HEK293 (cell line): ENCODE measurements at regions not wholly inside any gene's neighbourhood (a gene's known extent, or its start where the extent isn't known, plus 50 kb on each side); places are given as distances from the start of the nearest gene placed in this dataset.

Experiments
- CTCF ChIP-seq: fragments of 450-650 bp; formaldehyde crosslinking; IDR thresholded peaks from 2 replicates; pipeline ENCODE4 v1.5.1; 2016; ENCODE audit warnings: missing biosample characterization, missing genetic modification characterization
- PRDM4 ChIP-seq: fragments of 450-650 bp; formaldehyde crosslinking; IDR thresholded peaks from 2 replicates; pipeline ENCODE4 v1.5.1; 2017; ENCODE audit warnings: missing biosample characterization, missing genetic modification characterization
- YY1 ChIP-seq: fragments of 450-650 bp; formaldehyde crosslinking; IDR thresholded peaks from 2 replicates; pipeline ENCODE4 v1.5.1; 2018; ENCODE audit warnings: missing biosample characterization, missing genetic modification characterization
- ZNF23 ChIP-seq: fragments of 450-650 bp; formaldehyde crosslinking; IDR thresholded peaks from 2 replicates; pipeline ENCODE4 v1.5.1; 2016; ENCODE audit warnings: missing biosample characterization, missing genetic modification characterization, borderline replicate concordance
- ZNF24 ChIP-seq: fragments of 450-650 bp; formaldehyde crosslinking; IDR thresholded peaks from 2 replicates; pipeline ENCODE4 v1.5.1; 2016; ENCODE audit warnings: missing biosample characterization, missing genetic modification characterization
- ZNF549 ChIP-seq: fragments of 450-650 bp; IDR thresholded peaks from 2 replicates; pipeline ENCODE4 v1.5.1; 2018; ENCODE audit warnings: missing biosample characterization, missing genetic modification characterization, mild to moderate bottlenecking, inconsistent platforms, moderate library complexity
- ZNF777 ChIP-seq: fragments of 450-650 bp; formaldehyde crosslinking; IDR thresholded peaks from 2 replicates; pipeline ENCODE4 v1.5.1; 2017; ENCODE audit warnings: missing biosample characterization, missing genetic modification characterization, borderline replicate concordance

- TF ChIP-seq CTCF (tag by site-specific recombination): no peak
- no peak for TF ChIP-seq ZNF23 (tag by site-specific recombination)
- TF ChIP-seq ZNF777 (tag by site-specific recombination): no peak
- TF ChIP-seq ZNF549 (tag by site-specific recombination): no peak
- TF ChIP-seq PRDM4 (tag by site-specific recombination): no peak
- TF ChIP-seq YY1 (tag by site-specific recombination): no peak
- TF ChIP-seq ZNF24 (tag by site-specific recombination): no peak
These were observed 120.0 kb downstream of the CRPPA start for GRCh38 chr7:16301291-16301690.
